Trophoblast cell (in vitro differentiated cells and primary cell): ENCODE measurements at regions not wholly inside any gene's neighbourhood (a gene's known extent, or its start where the extent isn't known, plus 50 kb on each side); places are given as distances from the start of the nearest gene placed in this dataset.

Experiments used
- DNase-seq, 2 donors: peaks; one replicate each; pipeline ENCODE4 v3.0.0-alpha.2; 2016
- H2AFZ ChIP-seq: 2 replicates; pipeline ENCODE4 v1.6.1; 2013; ENCODE audit warnings: low read length, moderate library complexity, mild to moderate bottlenecking; ENCODE audit not compliant: insufficient read depth, poor library complexity
- H2AK5ac ChIP-seq: 2 replicates; pipeline ENCODE4 v1.6.1; 2013; ENCODE audit warnings: mild to moderate bottlenecking, low read length
- H2BK120ac ChIP-seq: 2 replicates; pipeline ENCODE4 v1.6.1; 2013; ENCODE audit warnings: low read length, mild to moderate bottlenecking, moderate library complexity; ENCODE audit not compliant: insufficient read depth, poor library complexity
- H2BK12ac ChIP-seq: 2 replicates; pipeline ENCODE4 v1.6.1; 2013; ENCODE audit warnings: mild to moderate bottlenecking, low read length, moderate library complexity
- H2BK5ac ChIP-seq: 2 replicates; pipeline ENCODE4 v1.6.1; 2013; ENCODE audit warnings: low read length, low read depth, moderate library complexity, mild to moderate bottlenecking; ENCODE audit not compliant: poor library complexity
- H3K14ac ChIP-seq: 2 replicates; pipeline ENCODE4 v1.6.1; 2013; ENCODE audit warnings: mild to moderate bottlenecking, low read length
- H3K18ac ChIP-seq: 2 replicates; pipeline ENCODE4 v1.6.1; 2013; ENCODE audit warnings: mild to moderate bottlenecking, low read length
- H3K23ac ChIP-seq: 2 replicates; pipeline ENCODE4 v1.6.1; 2013; ENCODE audit warnings: low read length
- H3K27ac ChIP-seq: 2 replicates; pipeline ENCODE4 v1.5.1; 2013; ENCODE audit warnings: low read depth, mild to moderate bottlenecking, inconsistent platforms, low read length, moderate library complexity
- H3K27me3 ChIP-seq: 2 replicates; pipeline ENCODE4 v1.6.1; 2013; ENCODE audit warnings: inconsistent platforms, mild to moderate bottlenecking, low read length, moderate library complexity; ENCODE audit not compliant: insufficient read depth
- H3K36me3 ChIP-seq, 2 experiments: 1 replicate in 1 of 2; 2 replicates in 1 of 2; pipeline ENCODE4 v1.6.1; 2013; ENCODE audit warnings: low read length in 2 of 2, mild to moderate bottlenecking in 2 of 2, moderate library complexity in 1 of 2; ENCODE audit not compliant: insufficient read depth in 2 of 2, control insufficient read depth in 1 of 2
- H3K4ac ChIP-seq: 2 replicates; pipeline ENCODE4 v1.6.1; 2013; ENCODE audit warnings: low read depth, mild to moderate bottlenecking, low read length, moderate library complexity
- H3K4me1 ChIP-seq, 2 experiments: 1 replicate in 1 of 2; 2 replicates in 1 of 2; pipeline ENCODE4 v1.6.1; 2013; ENCODE audit warnings: low read length in 2 of 2, mild to moderate bottlenecking in 2 of 2, moderate library complexity in 1 of 2; ENCODE audit not compliant: insufficient read depth in 2 of 2, control insufficient read depth in 1 of 2
- H3K4me2 ChIP-seq: 2 replicates; pipeline ENCODE4 v1.6.1; 2013; ENCODE audit warnings: inconsistent platforms, mild to moderate bottlenecking, low read length, moderate library complexity
- H3K4me3 ChIP-seq: 2 replicates; pipeline ENCODE4 v1.5.1; 2013; ENCODE audit warnings: mild to moderate bottlenecking, low read depth, low read length, inconsistent platforms
- H3K79me1 ChIP-seq: one replicate; pipeline ENCODE4 v1.6.1; 2013; ENCODE audit warnings: low read length
- H3K79me2 ChIP-seq: 2 replicates; pipeline ENCODE4 v1.6.1; 2013; ENCODE audit warnings: low read length, mild to moderate bottlenecking; ENCODE audit not compliant: control insufficient read depth, insufficient read depth, poor library complexity
- H3K9ac ChIP-seq: 2 replicates; pipeline ENCODE4 v1.6.1; 2013; ENCODE audit warnings: mild to moderate bottlenecking, low read length
- H3K9me3 ChIP-seq: 2 replicates; pipeline ENCODE4 v1.6.1; 2013; ENCODE audit warnings: low read depth, mild to moderate bottlenecking, control low read depth, inconsistent platforms, low read length; ENCODE audit not compliant: insufficient read depth
- H4K12ac ChIP-seq: 2 replicates; pipeline ENCODE4 v1.6.1; 2013; ENCODE audit warnings: low read depth, mild to moderate bottlenecking, low read length, moderate library complexity
- H4K8ac ChIP-seq: 2 replicates; pipeline ENCODE4 v1.6.1; 2013; ENCODE audit warnings: low read depth, mild to moderate bottlenecking, low read length, moderate library complexity
- H4K91ac ChIP-seq: one replicate; pipeline ENCODE4 v1.6.1; 2013; ENCODE audit warnings: low read depth, mild to moderate bottlenecking, low read length, moderate library complexity
- WGBS: extraction: QIAGEN DNeasy Blood & Tissue Kit; methylation state at CpG from one replicate; pipeline ENCODE4 v1.1.7; 2013; ENCODE audit warnings: missing lambda C conversion rate; ENCODE audit not compliant: insufficient read length, insufficient coverage; ENCODE audit errors: extremely low coverage; 5-methylcytosine and 5-hydroxymethylcytosine counted together

DNA sequence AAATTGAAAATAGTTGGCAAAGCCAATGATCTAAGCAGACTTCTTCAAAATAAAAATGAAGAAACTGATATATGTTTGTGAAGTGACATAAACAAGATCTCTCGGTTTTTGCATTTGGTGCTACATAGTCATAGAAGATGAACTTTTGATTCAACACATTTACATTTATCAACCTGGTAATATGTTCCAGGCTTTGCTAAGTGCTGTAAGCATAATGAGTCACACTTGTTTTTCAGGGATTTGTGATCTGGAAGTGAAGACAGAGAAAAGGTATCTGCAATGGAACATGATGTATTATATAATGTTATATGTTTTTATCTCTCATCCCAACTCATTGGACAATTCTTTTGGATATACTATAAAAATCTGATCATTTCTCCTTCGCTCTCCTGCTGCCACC lies 801.4 kb downstream of the BRINP1 start:
- no peak overlapping the region for H3K27ac ChIP-seq
- H3K79me2 ChIP-seq = peaks cover 1% of the 10 kb centered on the region
- no peak overlapping the region for H2AK5ac ChIP-seq
- H3K23ac ChIP-seq = no peak overlapping the region
- no peak overlapping the region for H3K4ac ChIP-seq
- H3K4me3 ChIP-seq = no peak overlapping the region
- H3K9me3 ChIP-seq = no peaks in the 10 kb centered on the region
- no peak overlapping the region for H4K12ac ChIP-seq
- no peak overlapping the region for H4K91ac ChIP-seq
- H3K27me3 ChIP-seq = no peaks in the 10 kb centered on the region
- no peak overlapping the region for H2BK120ac ChIP-seq
- H3K4me2 ChIP-seq = no peak overlapping the region
- no peaks in the 10 kb centered on the region for H3K4me1 ChIP-seq
- H2BK5ac ChIP-seq = no peak overlapping the region
- no peak overlapping the region for H3K9ac ChIP-seq
- H3K18ac ChIP-seq = no peak overlapping the region
- peaks cover 2% of the 10 kb centered on the region for H3K79me1 ChIP-seq
- H3K14ac ChIP-seq = no peak overlapping the region
- no peaks in the 10 kb centered on the region for H3K36me3 ChIP-seq
- no peak overlapping the region for H2AFZ ChIP-seq
- H4K8ac ChIP-seq = no peak overlapping the region
- H2BK12ac ChIP-seq = no peak overlapping the region
- no CpG with 5 or more reads among the region's 2 CpGs for WGBS
- DNase-seq = no peak

DNA sequence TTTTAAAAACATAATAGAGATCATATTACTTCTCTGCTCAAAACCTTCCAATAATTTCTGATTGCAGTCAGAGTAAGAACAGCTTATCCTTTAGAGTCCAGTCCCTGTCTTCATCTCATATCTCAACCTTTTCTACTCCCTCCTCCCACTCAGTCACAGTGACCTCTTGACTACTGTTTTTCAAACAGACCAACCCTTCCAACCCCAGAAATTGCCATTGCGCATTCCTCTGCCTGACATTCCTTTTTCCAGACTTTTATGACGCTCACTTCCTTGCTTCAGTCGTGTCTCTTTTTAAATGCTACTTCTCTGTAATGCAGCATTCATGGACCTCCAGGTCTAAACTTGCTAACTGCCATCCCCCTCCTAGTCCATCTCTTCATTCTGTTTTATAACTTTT lies 800.5 kb downstream of the BRINP1 start:
- H3K9me3 ChIP-seq = no peaks in the 10 kb centered on the region
- no peak overlapping the region for H2BK12ac ChIP-seq
- H3K14ac ChIP-seq = no peak overlapping the region
- no peak overlapping the region for H3K4ac ChIP-seq
- no peak overlapping the region for H2BK120ac ChIP-seq
- DNase-seq = no peak
- no peak overlapping the region for H3K4me2 ChIP-seq
- H3K36me3 ChIP-seq = no peaks in the 10 kb centered on the region
- H3K23ac ChIP-seq = no peak overlapping the region
- H3K79me1 ChIP-seq = peaks cover 2% of the 10 kb centered on the region
- WGBS = no CpG with 5 or more reads among the region's 3 CpGs
- H4K8ac ChIP-seq = no peak overlapping the region
- no peak overlapping the region for H3K4me3 ChIP-seq
- H4K91ac ChIP-seq = no peak overlapping the region
- no peak overlapping the region for H3K18ac ChIP-seq
- H3K4me1 ChIP-seq = no peaks in the 10 kb centered on the region
- no peak overlapping the region for H4K12ac ChIP-seq
- H3K27me3 ChIP-seq = no peaks in the 10 kb centered on the region
- H2AK5ac ChIP-seq = no peak overlapping the region
- no peak overlapping the region for H2BK5ac ChIP-seq
- no peak overlapping the region for H3K27ac ChIP-seq
- H2AFZ ChIP-seq = no peak overlapping the region
- H3K9ac ChIP-seq = no peak overlapping the region
- H3K79me2 ChIP-seq = no peaks in the 10 kb centered on the region

DNA sequence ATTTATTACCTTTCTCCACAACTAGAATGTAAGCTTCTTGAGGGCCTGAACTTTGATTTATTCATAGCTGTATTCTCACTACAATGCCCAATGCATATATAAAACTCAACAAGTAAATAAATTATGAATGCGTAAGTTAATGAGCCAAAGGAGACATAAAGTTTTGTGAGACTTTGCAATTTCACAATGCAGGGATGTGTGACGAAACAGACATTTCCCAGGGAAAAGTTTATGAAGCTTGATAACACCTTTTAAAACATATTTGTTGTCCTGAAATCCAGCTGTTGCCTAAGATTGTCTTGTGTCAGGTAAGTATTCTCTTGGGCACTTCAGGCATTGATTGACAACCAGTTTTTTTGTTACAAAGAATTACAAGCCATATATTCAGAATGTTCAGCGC lies 800.1 kb downstream of the BRINP1 start:
- Histone ChIP-seq H3K23ac (no peak overlapping the region), H3K9me3 (no peaks in the 10 kb centered on the region), H3K4ac (no peak overlapping the region), H3K27me3 (no peaks in the 10 kb centered on the region), H4K12ac (no peak overlapping the region), H3K4me1 (no peaks in the 10 kb centered on the region), H3K36me3 (no peaks in the 10 kb centered on the region), H3K4me2 (no peak overlapping the region), H4K8ac (no peak overlapping the region), H3K9ac (no peak overlapping the region), H3K79me1 (peaks cover 2% of the 10 kb centered on the region), H2BK5ac (no peak overlapping the region), H2BK120ac (no peak overlapping the region), H4K91ac (no peak overlapping the region), H2AFZ (no peak overlapping the region), H2BK12ac (no peak overlapping the region), H3K27ac (no peak overlapping the region), H3K18ac (no peak overlapping the region), H3K4me3 (no peak overlapping the region), H3K14ac (no peak overlapping the region), H3K79me2 (no peaks in the 10 kb centered on the region), H2AK5ac (no peak overlapping the region)
- no peak for DNase-seq
- no CpG with 5 or more reads among the region's 3 CpGs for WGBS

DNA sequence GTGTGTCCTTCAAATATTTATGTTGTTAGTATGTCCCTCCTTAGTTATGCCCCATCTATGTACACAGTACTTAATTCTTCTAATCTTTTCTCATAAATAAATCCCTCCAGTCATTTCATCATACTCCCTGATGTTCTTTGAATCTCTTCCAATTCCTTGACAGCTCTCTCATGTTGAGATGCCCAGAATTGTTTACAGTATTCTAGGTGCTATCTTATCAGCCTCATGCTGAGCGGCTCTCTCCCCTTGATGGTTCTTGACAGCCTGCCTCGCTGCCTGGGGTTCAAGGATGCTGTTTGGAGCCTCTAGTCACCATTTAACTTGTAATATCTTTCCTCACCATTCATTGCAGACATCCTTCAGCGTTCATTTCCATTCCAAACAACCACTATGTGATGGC lies 799.2 kb downstream of the BRINP1 start:
- H4K12ac ChIP-seq = no peak overlapping the region
- no peak overlapping the region for H3K4me2 ChIP-seq
- no peak overlapping the region for H4K8ac ChIP-seq
- H3K18ac ChIP-seq = no peak overlapping the region
- H3K4ac ChIP-seq = no peak overlapping the region
- no peak overlapping the region for H2AK5ac ChIP-seq
- H2BK120ac ChIP-seq = no peak overlapping the region
- no peak overlapping the region for H2AFZ ChIP-seq
- H3K79me2 ChIP-seq = no peaks in the 10 kb centered on the region
- no peak overlapping the region for H3K23ac ChIP-seq
- H3K9me3 ChIP-seq = no peaks in the 10 kb centered on the region
- peak overlapping the region; percentile 17 for H2BK12ac ChIP-seq
- no peaks in the 10 kb centered on the region for H3K27me3 ChIP-seq
- no peak for DNase-seq
- no peaks in the 10 kb centered on the region for H3K4me1 ChIP-seq
- H3K9ac ChIP-seq = no peak overlapping the region
- H3K4me3 ChIP-seq = no peak overlapping the region
- H2BK5ac ChIP-seq = no peak overlapping the region
- no peak overlapping the region for H4K91ac ChIP-seq
- WGBS = no CpG with 5 or more reads among the region's 3 CpGs
- H3K14ac ChIP-seq = no peak overlapping the region
- H3K36me3 ChIP-seq = no peaks in the 10 kb centered on the region
- H3K79me1 ChIP-seq = peaks cover 2% of the 10 kb centered on the region
- H3K27ac ChIP-seq = no peak overlapping the region
